ENCODE measurements at regions not wholly inside any gene's neighbourhood (a gene's known extent, or its start where the extent isn't known, plus 50 kb on each side); places are given as distances from the start of the nearest gene placed in this dataset.

DNA sequence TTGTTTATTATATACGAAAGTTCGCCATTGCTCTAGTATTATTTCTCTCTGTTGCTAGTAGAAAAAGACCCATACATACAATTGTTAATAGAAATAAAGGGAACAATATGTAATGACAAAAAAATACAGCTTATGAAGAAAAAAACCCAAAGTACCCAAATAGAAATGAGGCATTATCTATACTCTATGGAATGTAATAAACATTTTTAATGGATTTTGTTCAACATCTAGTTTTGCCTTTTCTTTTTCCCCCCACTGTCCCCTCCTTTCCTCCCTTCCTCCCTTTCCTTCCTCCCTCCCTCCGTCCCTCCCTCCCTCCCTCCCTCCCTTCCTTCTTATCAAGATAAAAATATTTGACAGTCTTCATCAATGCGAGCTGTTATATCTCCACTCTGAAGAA is 81.5 kb upstream of the NEK7 start:
- no peak overlapping the region for H3K27ac ChIP-seq (ENCODE audit: insufficient read depth, low read length)
- H3K4me3 ChIP-seq (replicated peaks in 1 of 4; ENCODE audit: control extremely low read depth in 1 of 4, insufficient read depth in 1 of 4, low read depth in 3 of 4, low read length in 4 of 4): no peak overlapping the region
- no peak overlapping the region for H3K9ac ChIP-seq (ENCODE audit: insufficient read depth, low read length)
- H3K4me1 ChIP-seq (ENCODE audit: control insufficient read depth, extremely low read depth, insufficient read depth, low read length): no peaks in the 10 kb centered on the region
- H3K27me3 ChIP-seq (ENCODE audit: control insufficient read depth, insufficient read depth, low read length): no peaks in the 10 kb centered on the region
- H3K79me2 ChIP-seq (ENCODE audit: control insufficient read depth, insufficient read depth, low read length): no peaks in the 10 kb centered on the region
- no peak overlapping the region for H2AFZ ChIP-seq (ENCODE audit: low read length)
- H3K9me3 ChIP-seq (ENCODE audit: control insufficient read depth, insufficient read depth, low read depth, low read length): no peaks in the 10 kb centered on the region
- no peak overlapping the region for H3K4me2 ChIP-seq (ENCODE audit: extremely low read depth, insufficient read depth, low read length)
- DNase-seq (ENCODE audit: low read depth in 2 of 2): no peak
- TF ChIP-seq, protein P1, sequence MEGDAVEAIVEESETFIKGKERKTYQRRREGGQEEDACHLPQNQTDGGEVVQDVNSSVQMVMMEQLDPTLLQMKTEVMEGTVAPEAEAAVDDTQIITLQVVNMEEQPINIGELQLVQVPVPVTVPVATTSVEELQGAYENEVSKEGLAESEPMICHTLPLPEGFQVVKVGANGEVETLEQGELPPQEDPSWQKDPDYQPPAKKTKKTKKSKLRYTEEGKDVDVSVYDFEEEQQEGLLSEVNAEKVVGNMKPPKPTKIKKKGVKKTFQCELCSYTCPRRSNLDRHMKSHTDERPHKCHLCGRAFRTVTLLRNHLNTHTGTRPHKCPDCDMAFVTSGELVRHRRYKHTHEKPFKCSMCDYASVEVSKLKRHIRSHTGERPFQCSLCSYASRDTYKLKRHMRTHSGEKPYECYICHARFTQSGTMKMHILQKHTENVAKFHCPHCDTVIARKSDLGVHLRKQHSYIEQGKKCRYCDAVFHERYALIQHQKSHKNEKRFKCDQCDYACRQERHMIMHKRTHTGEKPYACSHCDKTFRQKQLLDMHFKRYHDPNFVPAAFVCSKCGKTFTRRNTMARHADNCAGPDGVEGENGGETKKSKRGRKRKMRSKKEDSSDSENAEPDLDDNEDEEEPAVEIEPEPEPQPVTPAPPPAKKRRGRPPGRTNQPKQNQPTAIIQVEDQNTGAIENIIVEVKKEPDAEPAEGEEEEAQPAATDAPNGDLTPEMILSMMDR (conservative IDR thresholded peaks at IDR 0.05 in 1 of 2, IDR thresholded peaks at IDR 0.05 in 1 of 2; ENCODE audit: low read depth in 1 of 2, low read length in 2 of 2): no peak
- no peak for TF ChIP-seq EZH2 (IDR thresholded peaks at IDR 0.05; ENCODE audit: low read length, missing control alignments)
- H4K20me1 ChIP-seq (ENCODE audit: control insufficient read depth, extremely low read depth, insufficient read depth, low read length): no peaks in the 10 kb centered on the region
- no peaks in the 10 kb centered on the region for H3K36me3 ChIP-seq (ENCODE audit: control insufficient read depth, insufficient read depth, low read length)

DNA sequence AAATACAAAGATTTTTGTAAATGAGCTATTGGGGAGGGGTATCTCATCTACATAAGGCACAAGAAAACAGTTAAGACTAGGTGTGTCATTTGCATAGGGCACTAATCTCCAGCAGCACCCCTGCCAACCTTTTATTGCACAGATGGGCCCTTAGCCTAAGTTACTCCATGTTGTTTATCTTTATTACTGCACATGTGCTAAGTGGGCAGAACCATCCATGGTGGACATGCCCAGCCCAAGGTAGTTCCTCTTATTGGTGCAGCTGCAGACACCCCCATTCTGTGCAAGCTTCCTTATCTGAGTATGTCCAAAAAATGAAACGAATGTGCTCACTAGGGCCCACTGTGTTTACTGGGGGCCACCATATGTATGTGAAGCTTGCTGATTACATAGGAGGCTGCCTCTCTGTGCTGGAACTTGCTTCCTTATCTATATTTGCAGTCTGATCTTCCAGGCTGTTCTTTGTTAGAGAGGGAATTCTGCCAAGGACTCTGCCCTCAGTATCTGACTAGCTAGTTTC is 77.3 kb upstream of the NEK7 start:
- Histone ChIP-seq H4K20me1 (ENCODE audit: control insufficient read depth, extremely low read depth, insufficient read depth, low read length) (no peaks in the 10 kb centered on the region), H2AFZ (ENCODE audit: low read length) (no peak overlapping the region), H3K4me1 (ENCODE audit: control insufficient read depth, extremely low read depth, insufficient read depth, low read length) (no peaks in the 10 kb centered on the region), H3K36me3 (ENCODE audit: control insufficient read depth, insufficient read depth, low read length) (no peaks in the 10 kb centered on the region), H3K27ac (ENCODE audit: insufficient read depth, low read length) (no peak overlapping the region), H3K27me3 (ENCODE audit: control insufficient read depth, insufficient read depth, low read length) (no peaks in the 10 kb centered on the region), H3K4me2 (ENCODE audit: extremely low read depth, insufficient read depth, low read length) (no peak overlapping the region), H3K4me3 (replicated peaks in 1 of 4; ENCODE audit: control extremely low read depth in 1 of 4, insufficient read depth in 1 of 4, low read depth in 3 of 4, low read length in 4 of 4) (no peak overlapping the region), H3K9ac (ENCODE audit: insufficient read depth, low read length) (no peak overlapping the region), H3K79me2 (ENCODE audit: control insufficient read depth, insufficient read depth, low read length) (no peaks in the 10 kb centered on the region), H3K9me3 (ENCODE audit: control insufficient read depth, insufficient read depth, low read depth, low read length) (no peaks in the 10 kb centered on the region)
- DNase-seq (ENCODE audit: low read depth in 2 of 2): no peak
- TF ChIP-seq EZH2 (IDR thresholded peaks at IDR 0.05; ENCODE audit: low read length, missing control alignments): no peak
- TF ChIP-seq, protein P1 (conservative IDR thresholded peaks at IDR 0.05 in 1 of 2, IDR thresholded peaks at IDR 0.05 in 1 of 2; ENCODE audit: low read depth in 1 of 2, low read length in 2 of 2): no peak

DNA sequence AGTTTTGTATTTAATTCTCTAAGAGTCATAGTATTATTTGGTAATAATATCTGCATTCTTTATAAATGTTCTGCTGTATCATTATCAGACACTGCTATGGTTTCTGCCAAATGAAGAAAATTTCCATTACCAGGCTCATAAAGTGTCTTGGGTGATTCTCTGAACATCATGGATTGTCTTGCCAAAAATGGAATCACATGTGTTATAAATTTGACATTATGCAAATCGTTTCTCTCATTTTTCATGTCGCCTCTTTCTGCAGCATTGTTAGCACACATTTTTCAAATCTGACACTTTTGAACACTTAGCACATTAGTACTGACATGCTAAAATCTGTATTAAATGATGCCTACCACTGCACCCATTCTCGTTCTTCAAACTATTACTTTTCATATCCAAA is 74.2 kb upstream of the NEK7 start:
- H3K27me3 ChIP-seq (ENCODE audit: control insufficient read depth, insufficient read depth, low read length): no peaks in the 10 kb centered on the region
- H3K9ac ChIP-seq (ENCODE audit: insufficient read depth, low read length): no peak overlapping the region
- DNase-seq (ENCODE audit: low read depth in 2 of 2): no peak
- no peaks in the 10 kb centered on the region for H3K36me3 ChIP-seq (ENCODE audit: control insufficient read depth, insufficient read depth, low read length)
- no peak for TF ChIP-seq EZH2 (IDR thresholded peaks at IDR 0.05; ENCODE audit: low read length, missing control alignments)
- TF ChIP-seq, protein P1 (conservative IDR thresholded peaks at IDR 0.05 in 1 of 2, IDR thresholded peaks at IDR 0.05 in 1 of 2; ENCODE audit: low read depth in 1 of 2, low read length in 2 of 2): no peak
- no peaks in the 10 kb centered on the region for H3K4me1 ChIP-seq (ENCODE audit: control insufficient read depth, extremely low read depth, insufficient read depth, low read length)
- H3K4me2 ChIP-seq (ENCODE audit: extremely low read depth, insufficient read depth, low read length): no peak overlapping the region
- H2AFZ ChIP-seq (ENCODE audit: low read length): no peak overlapping the region
- H3K4me3 ChIP-seq (replicated peaks in 1 of 4; ENCODE audit: control extremely low read depth in 1 of 4, insufficient read depth in 1 of 4, low read depth in 3 of 4, low read length in 4 of 4): no peak overlapping the region
- H3K27ac ChIP-seq (ENCODE audit: insufficient read depth, low read length): no peak overlapping the region
- H4K20me1 ChIP-seq (ENCODE audit: control insufficient read depth, extremely low read depth, insufficient read depth, low read length): no peaks in the 10 kb centered on the region
- no peaks in the 10 kb centered on the region for H3K79me2 ChIP-seq (ENCODE audit: control insufficient read depth, insufficient read depth, low read length)
- no peaks in the 10 kb centered on the region for H3K9me3 ChIP-seq (ENCODE audit: control insufficient read depth, insufficient read depth, low read depth, low read length)

Measured in fibroblast of lung (primary cell).